ENCODE measurements at regions not wholly inside any gene's neighbourhood (a gene's known extent, or its start where the extent isn't known, plus 50 kb on each side); places are given as distances from the start of the nearest gene placed in this dataset.

DNA sequence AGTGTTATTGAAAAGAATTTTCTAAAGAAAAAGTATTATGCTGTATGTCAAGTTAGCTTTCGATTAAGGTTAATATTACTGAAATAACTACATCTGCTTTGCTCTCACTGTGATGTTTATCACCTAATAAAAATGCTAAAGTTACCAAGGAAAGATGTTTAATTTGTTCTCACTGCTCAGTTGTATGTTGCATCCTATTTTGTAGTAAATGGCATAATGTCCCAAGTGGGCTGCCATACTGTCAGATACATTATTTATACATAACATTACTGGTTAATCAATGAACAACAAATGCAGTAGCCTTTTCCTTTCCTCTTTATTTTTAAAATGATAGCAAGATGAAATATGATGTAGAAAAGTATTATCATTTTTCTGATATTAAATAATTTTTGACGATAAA is 226.3 kb upstream of the DACH1 start:
- TF ChIP-seq, protein P1, sequence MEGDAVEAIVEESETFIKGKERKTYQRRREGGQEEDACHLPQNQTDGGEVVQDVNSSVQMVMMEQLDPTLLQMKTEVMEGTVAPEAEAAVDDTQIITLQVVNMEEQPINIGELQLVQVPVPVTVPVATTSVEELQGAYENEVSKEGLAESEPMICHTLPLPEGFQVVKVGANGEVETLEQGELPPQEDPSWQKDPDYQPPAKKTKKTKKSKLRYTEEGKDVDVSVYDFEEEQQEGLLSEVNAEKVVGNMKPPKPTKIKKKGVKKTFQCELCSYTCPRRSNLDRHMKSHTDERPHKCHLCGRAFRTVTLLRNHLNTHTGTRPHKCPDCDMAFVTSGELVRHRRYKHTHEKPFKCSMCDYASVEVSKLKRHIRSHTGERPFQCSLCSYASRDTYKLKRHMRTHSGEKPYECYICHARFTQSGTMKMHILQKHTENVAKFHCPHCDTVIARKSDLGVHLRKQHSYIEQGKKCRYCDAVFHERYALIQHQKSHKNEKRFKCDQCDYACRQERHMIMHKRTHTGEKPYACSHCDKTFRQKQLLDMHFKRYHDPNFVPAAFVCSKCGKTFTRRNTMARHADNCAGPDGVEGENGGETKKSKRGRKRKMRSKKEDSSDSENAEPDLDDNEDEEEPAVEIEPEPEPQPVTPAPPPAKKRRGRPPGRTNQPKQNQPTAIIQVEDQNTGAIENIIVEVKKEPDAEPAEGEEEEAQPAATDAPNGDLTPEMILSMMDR (conservative IDR thresholded peaks at IDR 0.05; ENCODE audit: low read depth, low read length) = no peak

GRCh38 chr13:72074663-72075062 is 207.7 kb upstream of the DACH1 start:
- TF ChIP-seq, protein P1 (conservative IDR thresholded peaks at IDR 0.05; ENCODE audit: low read depth, low read length) = no peak
- H3K79me2 ChIP-seq (ENCODE audit: insufficient read depth, low read depth) = no peaks in the 10 kb centered on the region
- H3K27me3 ChIP-seq (ENCODE audit: insufficient read depth, low read depth) = no peaks in the 10 kb centered on the region
- no peak overlapping the region for H2AFZ ChIP-seq (ENCODE audit: low read depth)
- H3K9ac ChIP-seq = no peak overlapping the region
- no peaks in the 10 kb centered on the region for H3K36me3 ChIP-seq (ENCODE audit: insufficient read depth)
- H3K4me3 ChIP-seq (IDR thresholded peaks at IDR 0.05; ENCODE audit: insufficient read depth, low read depth, low read length) = no peak overlapping the region
- no peak overlapping the region for H3K4me2 ChIP-seq
- H3K27ac ChIP-seq = no peak overlapping the region
- no peaks in the 10 kb centered on the region for H3K4me1 ChIP-seq (ENCODE audit: low read depth, poor library complexity, severe bottlenecking)
- no peaks in the 10 kb centered on the region for H4K20me1 ChIP-seq (ENCODE audit: insufficient read depth)

More for the DNA sequence above, 226.3 kb upstream of the DACH1 start:
- Histone ChIP-seq H3K27me3 (ENCODE audit: insufficient read depth, low read depth) (no peaks in the 10 kb centered on the region), H3K4me2 (no peak overlapping the region), H3K4me3 (IDR thresholded peaks at IDR 0.05; ENCODE audit: insufficient read depth, low read depth, low read length) (no peak overlapping the region), H3K79me2 (ENCODE audit: insufficient read depth, low read depth) (no peaks in the 10 kb centered on the region), H4K20me1 (ENCODE audit: insufficient read depth) (no peaks in the 10 kb centered on the region), H3K4me1 (ENCODE audit: low read depth, poor library complexity, severe bottlenecking) (no peaks in the 10 kb centered on the region), H2AFZ (ENCODE audit: low read depth) (no peak overlapping the region), H3K36me3 (ENCODE audit: insufficient read depth) (no peaks in the 10 kb centered on the region), H3K9ac (no peak overlapping the region), H3K27ac (no peak overlapping the region)

GRCh38 chr13:72072261-72072660 is 205.3 kb upstream of the DACH1 start:
- H3K79me2 ChIP-seq (ENCODE audit: insufficient read depth, low read depth) = no peaks in the 10 kb centered on the region
- TF ChIP-seq, protein P1 (conservative IDR thresholded peaks at IDR 0.05; ENCODE audit: low read depth, low read length) = no peak
- H2AFZ ChIP-seq (ENCODE audit: low read depth) = no peak overlapping the region
- no peaks in the 10 kb centered on the region for H3K27me3 ChIP-seq (ENCODE audit: insufficient read depth, low read depth)
- H4K20me1 ChIP-seq (ENCODE audit: insufficient read depth) = no peaks in the 10 kb centered on the region
- H3K27ac ChIP-seq = no peak overlapping the region
- H3K4me3 ChIP-seq (IDR thresholded peaks at IDR 0.05; ENCODE audit: insufficient read depth, low read depth, low read length) = no peak overlapping the region
- no peak overlapping the region for H3K4me2 ChIP-seq
- no peak overlapping the region for H3K9ac ChIP-seq
- H3K36me3 ChIP-seq (ENCODE audit: insufficient read depth) = no peaks in the 10 kb centered on the region
- H3K4me1 ChIP-seq (ENCODE audit: low read depth, poor library complexity, severe bottlenecking) = no peaks in the 10 kb centered on the region

GRCh38 chr13:72071713-72072112 is 204.7 kb upstream of the DACH1 start:
- Histone ChIP-seq H3K4me1 (ENCODE audit: low read depth, poor library complexity, severe bottlenecking) (no peaks in the 10 kb centered on the region), H3K27me3 (ENCODE audit: insufficient read depth, low read depth) (no peaks in the 10 kb centered on the region), H3K4me2 (no peak overlapping the region), H4K20me1 (ENCODE audit: insufficient read depth) (no peaks in the 10 kb centered on the region), H3K79me2 (ENCODE audit: insufficient read depth, low read depth) (no peaks in the 10 kb centered on the region), H2AFZ (ENCODE audit: low read depth) (no peak overlapping the region), H3K9ac (no peak overlapping the region), H3K27ac (no peak overlapping the region), H3K4me3 (IDR thresholded peaks at IDR 0.05; ENCODE audit: insufficient read depth, low read depth, low read length) (no peak overlapping the region), H3K36me3 (ENCODE audit: insufficient read depth) (no peaks in the 10 kb centered on the region)
- TF ChIP-seq, protein P1 (conservative IDR thresholded peaks at IDR 0.05; ENCODE audit: low read depth, low read length) = no peak
